ENCODE measurements at regions not wholly inside any gene's neighbourhood (a gene's known extent, or its start where the extent isn't known, plus 50 kb on each side); places are given as distances from the start of the nearest gene placed in this dataset.

GRCh38 chr5:167565189-167565954 lies 726.1 kb upstream of the WWC1 start:
- DNase-seq (ENCODE audit: low spot score in 2 of 2) (peak in 1 of 2 donors; percentile 12), FAIRE-seq (no peak)

GRCh38 chr5:167570431-167570830 lies 721.0 kb upstream of the WWC1 start:
- DNase-seq (ENCODE audit: low spot score in 2 of 2) (no peak), FAIRE-seq (no peak)

- no peak for FAIRE-seq
- no peak for DNase-seq (ENCODE audit: low spot score in 2 of 2)
Observed at GRCh38 chr5:167571824-167572223, 719.6 kb upstream of the WWC1 start.

GRCh38 chr5:167573370-167574127 lies 717.9 kb upstream of the WWC1 start:
- FAIRE-seq (no peak), DNase-seq (ENCODE audit: low spot score in 2 of 2) (no peak)

GRCh38 chr5:167574464-167574863 lies 717.0 kb upstream of the WWC1 start:
- FAIRE-seq (no peak), DNase-seq (ENCODE audit: low spot score in 2 of 2) (no peak)

GRCh38 chr5:167575330-167575729 lies 716.1 kb upstream of the WWC1 start:
- DNase-seq (ENCODE audit: low spot score in 2 of 2) = no peak

GRCh38 chr5:167576126-167576525 lies 715.3 kb upstream of the WWC1 start:
- no peak for FAIRE-seq
- DNase-seq (ENCODE audit: low spot score in 2 of 2) = no peak

More at GRCh38 chr5:167575330-167575729, 716.1 kb upstream of the WWC1 start:
- no peak for FAIRE-seq

GRCh38 chr5:167576897-167577296 lies 714.5 kb upstream of the WWC1 start:
- FAIRE-seq = no peak
- no peak for DNase-seq (ENCODE audit: low spot score in 2 of 2)

GRCh38 chr5:167577616-167578015 lies 713.8 kb upstream of the WWC1 start:
- no peak for DNase-seq (ENCODE audit: low spot score in 2 of 2)
- FAIRE-seq = no peak

- DNase-seq (ENCODE audit: low spot score in 2 of 2) = no peak
- FAIRE-seq = no peak
Observed at GRCh38 chr5:167578977-167579692, 712.3 kb upstream of the WWC1 start.

GRCh38 chr5:167579693-167580055 lies 711.8 kb upstream of the WWC1 start:
- FAIRE-seq (no peak), DNase-seq (ENCODE audit: low spot score in 2 of 2) (no peak)

GRCh38 chr5:167580608-167581007 lies 710.8 kb upstream of the WWC1 start:
- FAIRE-seq = no peak
- DNase-seq (ENCODE audit: low spot score in 2 of 2) = no peak

GRCh38 chr5:167582283-167582682 lies 709.2 kb upstream of the WWC1 start:
- no peak for DNase-seq (ENCODE audit: low spot score in 2 of 2)
- FAIRE-seq = no peak

- no peak for FAIRE-seq
- no peak for DNase-seq (ENCODE audit: low spot score in 2 of 2)
Observed at GRCh38 chr5:167582886-167583285, 708.6 kb upstream of the WWC1 start.

GRCh38 chr5:167585184-167585583 lies 706.3 kb upstream of the WWC1 start:
- DNase-seq (ENCODE audit: low spot score in 2 of 2) (no peak), FAIRE-seq (no peak)

- DNase-seq (ENCODE audit: low spot score in 2 of 2) (no peak), FAIRE-seq (no peak)
Observed at GRCh38 chr5:167587772-167588437, 703.5 kb upstream of the WWC1 start.

GRCh38 chr5:167592114-167592513 lies 699.3 kb upstream of the WWC1 start:
- DNase-seq (ENCODE audit: low spot score in 2 of 2) (no peak), FAIRE-seq (no peak)

GRCh38 chr5:167593329-167594060 lies 698.0 kb upstream of the WWC1 start:
- DNase-seq (ENCODE audit: low spot score in 2 of 2) (no peak), FAIRE-seq (no peak)

- DNase-seq (ENCODE audit: low spot score in 2 of 2) = no peak
- FAIRE-seq = no peak
Observed at GRCh38 chr5:167594061-167594435, 697.4 kb upstream of the WWC1 start.

GRCh38 chr5:167594750-167595149 lies 696.7 kb upstream of the WWC1 start:
- DNase-seq (ENCODE audit: low spot score in 2 of 2) (no peak), FAIRE-seq (no peak)

All from frontal cortex (tissue), 3 donors.